PFSK-1 (cell line): ENCODE measurements at regions not wholly inside any gene's neighbourhood (a gene's known extent, or its start where the extent isn't known, plus 50 kb on each side); places are given as distances from the start of the nearest gene placed in this dataset.

Source experiments
- FOXP2 ChIP-seq: optimal IDR thresholded peaks from 2 replicates; pipeline ENCODE3; 2011; ENCODE audit warnings: borderline replicate concordance, control low read depth, inconsistent platforms; ENCODE audit not compliant: insufficient read depth; ENCODE audit errors: extremely low read length, extremely low read depth
- POLR2AphosphoS5 ChIP-seq: IDR thresholded peaks from 2 replicates; pipeline ENCODE4 v1.6.1; 2012; ENCODE audit warnings: low read depth, mild to moderate bottlenecking, control low read depth, low read length, moderate library complexity
- REST ChIP-seq, 2 experiments: IDR thresholded peaks; 2 replicates each; pipeline versions ENCODE4 v1.6.1 to v1.8.0; 2011 to 2012; ENCODE audit warnings: low read depth in 2 of 2, low read length in 2 of 2, control low read depth in 1 of 2, inconsistent platforms in 1 of 2, mild to moderate bottlenecking in 1 of 2, moderate library complexity in 1 of 2; ENCODE audit not compliant: insufficient read depth in 1 of 2
- SIN3A ChIP-seq: IDR thresholded peaks from 2 replicates; pipeline ENCODE4 v1.6.1; 2012; ENCODE audit warnings: mild to moderate bottlenecking, low read length, moderate library complexity, borderline replicate concordance; ENCODE audit not compliant: insufficient read depth
- TAF1 ChIP-seq: IDR thresholded peaks from 2 replicates; pipeline ENCODE4 v1.6.1; 2012; ENCODE audit warnings: low read length, control low read depth, borderline replicate concordance; ENCODE audit not compliant: insufficient read depth

DNA sequence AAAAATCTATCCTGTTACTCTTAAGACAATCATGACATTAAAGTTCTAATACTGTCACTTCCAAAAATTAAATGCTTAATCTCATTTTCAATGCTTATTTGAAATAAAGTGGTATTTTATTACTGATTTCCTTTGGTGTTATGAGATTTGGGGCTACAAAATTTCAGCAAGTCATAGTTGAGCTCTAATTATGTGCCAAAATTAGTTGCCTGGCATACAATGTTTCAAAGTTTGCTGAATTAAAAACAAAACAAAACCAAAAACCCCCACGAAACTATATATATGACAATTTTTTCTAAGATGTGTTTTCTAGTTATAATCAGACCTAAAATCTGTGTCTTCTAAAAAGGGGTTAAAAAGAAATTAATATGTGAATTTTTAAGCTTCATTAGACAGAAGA lies 62.2 kb downstream of the KCNRG start:
- TF ChIP-seq REST (IDR thresholded peaks at IDR 0.05; ENCODE audit: insufficient read depth in 1 of 2, low read depth in 2 of 2, low read length in 2 of 2) (no peak), TAF1 (no peak), POLR2AphosphoS5 (no peak), FOXP2 (no peak), SIN3A (no peak)

DNA sequence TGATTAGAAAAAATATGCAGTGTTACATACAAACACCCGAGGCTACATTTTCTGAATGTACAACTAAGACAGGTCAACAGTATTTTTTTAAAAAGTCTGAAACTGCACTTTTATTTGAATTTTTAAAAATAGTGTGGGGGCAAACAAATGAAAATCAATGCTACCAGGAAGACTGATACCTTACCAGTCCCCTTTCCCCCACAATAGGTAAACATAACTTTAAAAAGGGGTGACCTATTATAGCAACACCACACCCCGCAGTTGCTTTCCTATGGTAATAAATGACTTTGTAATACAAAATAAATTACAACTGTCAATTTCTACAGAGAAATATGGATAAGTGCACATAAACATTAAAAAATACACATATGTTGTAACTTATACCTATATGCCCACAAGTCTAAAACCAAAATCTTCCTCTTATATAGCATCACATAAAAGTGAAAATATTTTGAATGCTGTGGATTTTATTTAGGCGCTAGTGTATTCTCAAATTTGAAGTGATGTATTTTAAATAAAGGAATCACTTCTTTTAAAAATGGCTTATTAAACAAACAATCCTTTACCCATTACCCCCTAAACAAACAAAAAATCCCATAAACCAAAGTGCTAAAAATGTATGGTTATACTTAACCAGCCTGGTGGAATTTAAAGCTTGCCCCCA lies 63.1 kb downstream of the KCNRG start:
- TF ChIP-seq REST (IDR thresholded peaks at IDR 0.05; ENCODE audit: insufficient read depth in 1 of 2, low read depth in 2 of 2, low read length in 2 of 2), result no peak
- TF ChIP-seq TAF1, result no peak
- no peak for TF ChIP-seq FOXP2
- TF ChIP-seq SIN3A, result no peak
- TF ChIP-seq POLR2AphosphoS5, result no peak

GRCh38 chr13:50078895-50079654 lies 63.8 kb downstream of the KCNRG start:
- TF ChIP-seq TAF1, result no peak
- no peak for TF ChIP-seq REST (IDR thresholded peaks at IDR 0.05; ENCODE audit: insufficient read depth in 1 of 2, low read depth in 2 of 2, low read length in 2 of 2)
- TF ChIP-seq POLR2AphosphoS5, result no peak
- TF ChIP-seq SIN3A, result no peak
- no peak for TF ChIP-seq FOXP2

- no peak for TF ChIP-seq POLR2AphosphoS5
- no peak for TF ChIP-seq TAF1
- no peak for TF ChIP-seq REST (IDR thresholded peaks at IDR 0.05; ENCODE audit: insufficient read depth in 1 of 2, low read depth in 2 of 2, low read length in 2 of 2)
- no peak for TF ChIP-seq SIN3A
- TF ChIP-seq FOXP2, result no peak
These were observed 64.5 kb downstream of the KCNRG start for GRCh38 chr13:50079655-50080202.
